GM18858 (cell line): ENCODE measurements at regions not wholly inside any gene's neighbourhood (a gene's known extent, or its start where the extent isn't known, plus 50 kb on each side); places are given as distances from the start of the nearest gene placed in this dataset.
A peak's percentile ranks its signal among the peaks of the same experiment; 100 is the strongest.

Experiments
- ATAC-seq: cut with Tn5 transposase; IDR thresholded peaks from one replicate; pipeline ENCODE4 v1.9.1; 2021; ENCODE audit not compliant: unreplicated experiment

DNA sequence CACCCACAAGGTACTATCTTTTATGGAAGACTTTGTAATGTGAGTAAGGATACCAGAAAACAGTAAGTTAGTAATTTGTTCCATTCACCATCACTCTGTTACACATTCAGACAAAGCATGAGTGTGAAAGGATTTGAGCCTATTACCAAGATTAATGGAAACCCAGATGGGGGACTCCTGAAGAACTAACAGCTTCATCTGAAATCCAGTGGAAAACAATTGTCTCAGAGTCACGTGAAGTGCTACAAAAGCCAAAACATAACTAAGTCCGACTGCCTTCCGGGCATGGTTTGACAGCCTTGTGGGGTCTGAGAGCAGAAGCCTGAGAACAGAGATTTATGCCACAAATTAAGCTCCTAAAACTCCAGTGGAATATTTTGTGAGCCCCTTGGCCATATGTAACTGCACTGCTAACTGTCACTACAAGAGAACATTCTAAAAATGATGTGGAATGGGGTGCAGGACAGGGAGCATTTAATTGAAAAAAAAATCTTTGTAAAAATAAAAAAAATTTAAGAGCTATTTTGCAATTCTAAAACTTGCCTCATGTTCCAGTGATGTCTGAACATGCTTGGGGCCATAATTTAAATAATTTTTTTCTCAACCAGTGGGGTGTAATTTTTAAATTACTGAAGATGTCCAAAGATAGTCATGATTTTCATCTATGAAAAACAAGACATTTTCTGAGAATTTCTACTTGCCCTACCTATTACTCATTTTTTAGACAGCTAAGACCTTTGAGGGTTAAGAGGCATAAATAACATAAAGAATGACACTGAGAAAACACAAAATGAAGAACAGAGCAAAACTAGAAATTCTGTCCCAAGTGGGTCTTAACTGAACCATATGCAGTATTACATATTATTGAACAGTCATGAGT is 555.0 kb downstream of the INHBA start:
- ATAC-seq, result no peak

- no peak for ATAC-seq
These were observed 556.5 kb downstream of the INHBA start for GRCh38 chr7:41146429-41146828.

DNA sequence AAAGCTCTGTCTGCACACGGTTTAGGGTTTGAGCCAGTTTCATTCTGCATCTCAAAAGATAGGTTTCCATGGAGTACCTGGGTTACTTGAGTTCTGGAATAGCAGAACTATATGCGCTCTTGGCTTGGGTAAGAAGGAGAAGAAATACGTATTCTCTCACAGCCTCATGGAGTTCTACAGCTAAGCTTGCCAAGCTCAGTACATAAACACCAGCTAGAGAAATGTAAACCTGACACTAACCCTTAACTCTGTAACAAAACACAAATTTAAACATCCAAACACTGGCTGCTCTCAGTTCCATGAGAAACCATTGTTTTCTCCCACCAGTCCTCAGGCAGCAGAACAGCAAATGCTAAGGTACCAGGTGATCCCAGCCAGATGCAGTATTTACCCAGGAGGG is 557.2 kb downstream of the INHBA start:
- no peak for ATAC-seq

DNA sequence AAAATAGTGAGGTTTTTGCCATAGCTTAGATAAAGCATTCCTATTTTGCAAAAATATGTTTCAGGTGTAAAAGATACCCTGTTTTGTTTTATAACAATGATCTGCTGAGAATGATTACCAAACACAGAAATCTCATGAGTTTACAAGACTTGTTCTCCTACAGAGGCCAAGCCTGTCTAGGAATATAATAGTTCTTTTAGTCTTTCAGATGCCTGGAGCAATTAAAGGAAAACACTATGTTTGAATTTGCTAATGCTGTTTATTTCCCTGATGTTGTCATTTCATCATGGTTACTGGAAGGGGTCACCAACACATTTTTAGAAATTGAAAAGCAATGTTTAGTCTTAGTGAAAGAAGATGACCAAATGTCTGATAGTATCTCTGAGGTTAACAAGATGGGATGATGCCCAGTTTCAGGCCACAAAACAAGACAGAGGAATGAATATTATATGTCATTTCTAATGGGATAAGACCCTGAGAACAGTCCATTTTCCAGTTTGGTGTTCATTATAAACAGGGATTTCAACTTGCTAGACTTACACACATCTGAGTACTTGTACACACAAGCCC is 559.9 kb downstream of the INHBA start:
- no peak for ATAC-seq

- no peak for ATAC-seq
These were observed 563.1 kb downstream of the INHBA start for GRCh38 chr7:41139789-41140188.

GRCh38 chr7:41136551-41136950 is 566.3 kb downstream of the INHBA start:
- ATAC-seq, result no peak

GRCh38 chr7:41135511-41135910 is 567.4 kb downstream of the INHBA start:
- ATAC-seq, result no peak

- ATAC-seq, result peak; percentile 93
These were observed 568.3 kb downstream of the INHBA start for GRCh38 chr7:41134300-41135255.

DNA sequence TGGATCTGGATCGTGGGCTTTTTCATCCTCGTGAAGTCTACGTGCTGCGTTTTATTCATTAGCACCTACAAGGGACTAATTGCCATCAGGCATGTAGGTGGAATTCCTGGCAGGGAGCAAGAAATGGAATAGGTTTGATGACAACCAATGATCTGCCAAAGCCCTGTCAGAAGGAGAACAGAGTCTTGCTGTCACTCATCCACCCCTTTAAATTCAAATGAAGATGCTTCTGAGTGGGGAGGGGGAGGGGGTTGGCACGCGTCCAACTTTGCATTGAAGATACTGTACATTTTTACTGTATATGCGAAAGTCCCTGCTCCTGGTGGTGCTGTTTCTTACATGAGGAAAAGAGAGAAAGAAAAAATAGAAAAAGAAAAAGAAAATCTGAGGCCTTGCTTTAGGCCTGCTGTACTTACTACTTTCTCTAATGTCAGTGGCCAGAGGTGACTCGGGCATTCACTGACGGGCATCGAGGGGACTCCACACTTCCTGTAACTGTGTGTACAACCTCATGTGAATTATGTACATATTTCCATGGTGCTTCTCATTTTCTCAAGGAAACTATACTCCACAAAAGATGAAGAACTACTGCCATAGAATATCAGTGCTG is 569.1 kb downstream of the INHBA start:
- ATAC-seq, result peak; percentile 4

DNA sequence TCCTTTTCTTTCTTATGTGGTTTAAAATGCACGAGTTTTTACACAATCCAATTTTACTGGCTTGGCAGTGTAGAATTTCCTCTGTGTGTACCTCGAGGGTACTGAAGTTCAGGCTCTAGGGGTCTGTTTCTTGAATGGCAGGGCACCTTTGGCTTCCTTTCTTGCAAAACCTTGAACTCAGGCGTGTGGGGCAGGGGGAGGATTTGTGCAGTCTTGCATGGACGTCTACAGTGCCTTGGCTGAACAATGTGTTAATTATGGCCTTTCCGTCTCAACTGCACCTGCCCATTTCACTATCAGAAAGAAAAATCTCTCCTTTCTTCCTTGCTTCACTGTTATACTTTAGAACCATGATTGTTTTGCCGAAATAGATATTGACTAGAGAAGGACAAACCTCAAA is 570.9 kb downstream of the INHBA start:
- no peak for ATAC-seq

DNA sequence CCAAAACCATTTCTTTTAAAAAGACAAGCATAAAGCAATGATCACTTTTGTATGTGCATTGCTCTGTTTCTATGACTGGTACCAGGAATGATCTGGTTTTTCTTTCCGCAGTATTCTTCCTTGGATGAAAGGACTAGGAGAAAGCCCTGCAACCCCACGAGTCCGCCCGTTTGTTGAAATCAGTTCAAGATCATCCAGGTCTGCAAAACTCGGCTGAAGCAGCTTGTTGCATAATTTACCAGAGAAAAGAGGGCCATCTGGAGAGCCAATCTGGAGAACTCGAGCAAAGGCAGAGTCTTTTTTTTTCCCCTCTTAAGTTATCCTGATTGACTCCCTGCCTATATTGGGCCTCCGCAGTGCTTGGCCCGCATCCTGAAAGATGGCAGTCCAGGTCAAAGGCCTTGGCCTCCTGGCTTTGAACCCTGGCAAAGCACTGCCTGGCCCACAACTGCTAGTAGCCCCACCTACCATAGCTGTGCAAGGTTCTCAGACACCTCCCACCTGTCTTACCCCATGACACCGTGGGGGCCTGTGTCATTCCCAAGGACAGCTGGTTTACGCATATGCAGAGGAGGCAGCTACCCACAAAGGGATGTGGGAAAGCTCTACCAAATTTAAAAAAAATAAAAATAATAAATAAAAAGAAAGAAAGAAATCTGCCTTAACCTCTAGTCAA is 572.2 kb downstream of the INHBA start:
- ATAC-seq, result no peak

DNA sequence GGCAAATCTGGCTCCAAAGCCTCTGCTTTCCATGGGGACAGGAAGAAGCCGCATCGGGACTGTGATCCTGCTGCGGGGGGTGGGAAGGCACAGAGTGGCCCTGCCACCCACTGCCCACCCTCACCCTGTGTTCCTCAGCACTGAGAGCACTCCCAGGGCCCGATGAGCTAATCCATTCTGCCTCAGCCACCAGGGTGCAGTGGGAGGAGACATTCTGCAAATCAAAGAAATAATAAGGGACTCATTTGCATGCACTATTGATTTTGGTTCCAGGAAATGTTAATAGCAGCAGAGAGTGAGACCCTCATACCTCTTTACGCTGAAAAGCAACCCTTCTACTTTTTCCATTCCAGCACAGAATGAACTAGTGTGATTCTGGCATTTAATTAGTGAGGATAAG is 572.8 kb downstream of the INHBA start:
- ATAC-seq, result no peak

DNA sequence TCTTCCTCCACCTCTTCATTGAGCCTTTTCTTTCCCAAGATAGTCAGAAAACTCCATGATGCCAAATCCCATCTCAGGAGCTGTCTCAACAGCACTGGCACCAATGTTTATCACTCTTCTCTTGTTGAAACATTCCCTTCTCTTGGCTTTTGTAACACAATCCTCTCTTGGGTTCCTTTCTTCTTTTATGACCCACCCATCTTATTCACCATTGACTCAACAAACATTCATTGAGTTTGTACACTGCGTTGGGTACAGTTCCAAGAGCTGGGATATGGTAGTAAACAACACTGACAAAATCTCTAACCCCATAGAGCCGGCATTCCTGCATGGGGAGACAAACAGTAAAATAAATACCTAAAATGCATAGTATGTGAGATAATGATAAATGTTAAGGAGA is 577.5 kb downstream of the INHBA start:
- ATAC-seq, result no peak

GRCh38 chr7:41122256-41122987 is 580.5 kb downstream of the INHBA start:
- ATAC-seq, result no peak

- no peak for ATAC-seq
These were observed 581.7 kb downstream of the INHBA start for GRCh38 chr7:41121228-41121627.

DNA sequence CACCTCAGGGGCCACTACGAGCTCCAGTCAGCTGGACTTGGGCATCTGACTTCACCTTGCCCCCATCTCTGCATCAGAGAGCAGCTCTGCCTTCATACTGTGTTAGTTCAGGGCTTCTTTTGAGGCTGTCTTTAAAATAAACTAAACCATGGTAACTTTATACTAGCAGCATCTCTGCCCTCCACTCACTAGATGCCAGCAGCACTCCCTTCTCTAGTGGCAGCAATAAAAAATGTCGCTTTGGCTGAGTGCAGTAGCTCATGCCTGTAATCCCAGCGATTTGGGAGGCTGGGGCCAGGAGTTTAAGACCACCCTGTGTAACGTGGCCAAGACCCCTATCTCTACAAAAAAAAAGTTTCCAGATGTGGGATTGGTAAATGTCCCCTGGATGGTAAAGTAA is 584.4 kb downstream of the INHBA start:
- ATAC-seq, result no peak

GRCh38 chr7:41117431-41117830 is 585.5 kb downstream of the INHBA start:
- ATAC-seq, result no peak

DNA sequence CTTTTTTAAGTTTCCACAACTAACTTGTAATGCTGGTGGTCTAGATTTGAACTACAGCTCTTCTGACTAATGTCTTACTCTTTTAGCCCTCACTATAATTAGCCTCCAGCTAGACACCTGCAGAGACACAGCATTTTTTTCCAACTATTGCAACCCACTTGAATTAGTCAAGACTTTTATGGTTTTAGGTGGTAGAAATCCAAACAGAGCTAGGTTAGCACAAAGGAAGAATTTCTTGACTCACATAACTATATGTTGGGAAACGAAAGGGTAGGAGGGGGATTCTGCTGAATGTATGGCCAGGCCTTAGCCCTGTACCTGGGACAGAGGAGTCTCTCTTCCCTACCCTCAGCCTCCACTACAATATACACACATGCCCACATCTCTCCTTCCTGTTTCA is 586.1 kb downstream of the INHBA start:
- no peak for ATAC-seq

DNA sequence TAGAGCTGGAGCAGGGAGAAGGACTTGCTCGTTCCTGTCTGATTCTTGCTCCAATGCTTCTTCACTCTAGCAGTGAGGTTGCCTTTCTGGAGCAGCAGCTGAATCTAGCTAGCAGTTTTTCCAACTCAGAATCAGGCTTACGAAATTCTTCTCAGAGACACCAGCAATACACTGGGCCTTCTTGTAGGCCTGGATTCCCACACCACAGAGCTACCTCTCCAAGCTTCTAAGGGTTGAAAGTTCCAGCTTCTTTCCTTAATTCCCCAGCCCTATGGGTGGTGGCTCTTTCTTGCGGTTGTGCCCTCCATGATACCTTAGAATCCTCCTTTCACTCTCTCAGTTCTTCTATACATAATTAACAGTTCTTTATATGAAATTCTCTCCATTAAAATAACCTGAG is 586.6 kb downstream of the INHBA start:
- ATAC-seq, result no peak

GRCh38 chr7:41114691-41115090 is 588.2 kb downstream of the INHBA start:
- ATAC-seq, result no peak
